ENCODE measurements at regions not wholly inside any gene's neighbourhood (a gene's known extent, or its start where the extent isn't known, plus 50 kb on each side); places are given as distances from the start of the nearest gene placed in this dataset.

- Histone ChIP-seq H3K4me3 (replicated peaks; ENCODE audit: insufficient read depth, low read length) (no peak overlapping the region), H3K27me3 (ENCODE audit: insufficient read depth, poor library complexity, severe bottlenecking) (no peaks in the 10 kb centered on the region), H3K27ac (replicated peaks) (no peak overlapping the region)
- TF ChIP-seq GABPA (IDR thresholded peaks at IDR 0.05; ENCODE audit: low read depth) = no peak
- TF ChIP-seq SPI1 (IDR thresholded peaks at IDR 0.05; ENCODE audit: borderline replicate concordance, low read depth) = no peak
- TF ChIP-seq, protein P1, sequence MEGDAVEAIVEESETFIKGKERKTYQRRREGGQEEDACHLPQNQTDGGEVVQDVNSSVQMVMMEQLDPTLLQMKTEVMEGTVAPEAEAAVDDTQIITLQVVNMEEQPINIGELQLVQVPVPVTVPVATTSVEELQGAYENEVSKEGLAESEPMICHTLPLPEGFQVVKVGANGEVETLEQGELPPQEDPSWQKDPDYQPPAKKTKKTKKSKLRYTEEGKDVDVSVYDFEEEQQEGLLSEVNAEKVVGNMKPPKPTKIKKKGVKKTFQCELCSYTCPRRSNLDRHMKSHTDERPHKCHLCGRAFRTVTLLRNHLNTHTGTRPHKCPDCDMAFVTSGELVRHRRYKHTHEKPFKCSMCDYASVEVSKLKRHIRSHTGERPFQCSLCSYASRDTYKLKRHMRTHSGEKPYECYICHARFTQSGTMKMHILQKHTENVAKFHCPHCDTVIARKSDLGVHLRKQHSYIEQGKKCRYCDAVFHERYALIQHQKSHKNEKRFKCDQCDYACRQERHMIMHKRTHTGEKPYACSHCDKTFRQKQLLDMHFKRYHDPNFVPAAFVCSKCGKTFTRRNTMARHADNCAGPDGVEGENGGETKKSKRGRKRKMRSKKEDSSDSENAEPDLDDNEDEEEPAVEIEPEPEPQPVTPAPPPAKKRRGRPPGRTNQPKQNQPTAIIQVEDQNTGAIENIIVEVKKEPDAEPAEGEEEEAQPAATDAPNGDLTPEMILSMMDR (IDR thresholded peaks at IDR 0.05; ENCODE audit: insufficient read depth, low read length) = no peak
- no peak for TF ChIP-seq POLR2AphosphoS5 (IDR thresholded peaks at IDR 0.05; ENCODE audit: low read depth)
- TF ChIP-seq, protein P2, sequence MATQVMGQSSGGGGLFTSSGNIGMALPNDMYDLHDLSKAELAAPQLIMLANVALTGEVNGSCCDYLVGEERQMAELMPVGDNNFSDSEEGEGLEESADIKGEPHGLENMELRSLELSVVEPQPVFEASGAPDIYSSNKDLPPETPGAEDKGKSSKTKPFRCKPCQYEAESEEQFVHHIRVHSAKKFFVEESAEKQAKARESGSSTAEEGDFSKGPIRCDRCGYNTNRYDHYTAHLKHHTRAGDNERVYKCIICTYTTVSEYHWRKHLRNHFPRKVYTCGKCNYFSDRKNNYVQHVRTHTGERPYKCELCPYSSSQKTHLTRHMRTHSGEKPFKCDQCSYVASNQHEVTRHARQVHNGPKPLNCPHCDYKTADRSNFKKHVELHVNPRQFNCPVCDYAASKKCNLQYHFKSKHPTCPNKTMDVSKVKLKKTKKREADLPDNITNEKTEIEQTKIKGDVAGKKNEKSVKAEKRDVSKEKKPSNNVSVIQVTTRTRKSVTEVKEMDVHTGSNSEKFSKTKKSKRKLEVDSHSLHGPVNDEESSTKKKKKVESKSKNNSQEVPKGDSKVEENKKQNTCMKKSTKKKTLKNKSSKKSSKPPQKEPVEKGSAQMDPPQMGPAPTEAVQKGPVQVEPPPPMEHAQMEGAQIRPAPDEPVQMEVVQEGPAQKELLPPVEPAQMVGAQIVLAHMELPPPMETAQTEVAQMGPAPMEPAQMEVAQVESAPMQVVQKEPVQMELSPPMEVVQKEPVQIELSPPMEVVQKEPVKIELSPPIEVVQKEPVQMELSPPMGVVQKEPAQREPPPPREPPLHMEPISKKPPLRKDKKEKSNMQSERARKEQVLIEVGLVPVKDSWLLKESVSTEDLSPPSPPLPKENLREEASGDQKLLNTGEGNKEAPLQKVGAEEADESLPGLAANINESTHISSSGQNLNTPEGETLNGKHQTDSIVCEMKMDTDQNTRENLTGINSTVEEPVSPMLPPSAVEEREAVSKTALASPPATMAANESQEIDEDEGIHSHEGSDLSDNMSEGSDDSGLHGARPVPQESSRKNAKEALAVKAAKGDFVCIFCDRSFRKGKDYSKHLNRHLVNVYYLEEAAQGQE (IDR thresholded peaks at IDR 0.05; ENCODE audit: insufficient replicate concordance, low read depth) = no peak
- DNase-seq (ENCODE audit: low read depth in 1 of 2, low spot score in 1 of 2) = no peak
Observed at GRCh38 chr6:1086446-1087153, 225.3 kb upstream of the FOXQ1 start.

DNA sequence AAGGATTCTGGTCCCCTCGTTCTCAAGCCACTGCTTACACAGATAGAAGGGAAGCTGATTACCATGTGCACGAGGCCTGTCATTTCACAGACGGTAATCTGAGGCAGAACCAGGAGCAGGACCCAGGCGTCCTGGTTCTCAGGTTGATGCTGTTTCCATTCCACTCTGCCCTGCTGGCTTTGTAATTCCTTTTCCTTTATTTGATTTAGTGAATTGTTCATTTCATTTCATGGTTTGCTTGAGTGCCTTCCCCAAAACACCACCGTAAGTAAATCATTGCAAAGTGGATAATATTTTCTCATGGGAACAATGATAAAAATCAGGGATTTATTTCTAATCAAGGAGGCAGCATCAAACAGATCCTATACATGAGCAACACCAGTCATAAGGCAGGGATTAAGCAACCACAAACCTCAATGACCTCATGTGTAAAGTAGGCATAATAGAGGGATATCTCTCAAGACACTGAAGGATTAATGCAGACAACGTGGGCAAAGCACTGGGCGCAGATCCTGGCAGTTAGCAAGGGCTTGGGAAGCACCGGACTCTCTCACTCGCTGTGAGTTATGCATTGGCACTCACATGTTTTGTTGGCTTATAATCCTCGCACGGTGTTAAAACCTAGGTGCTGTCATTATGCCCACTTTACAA lies 229.5 kb upstream of the FOXQ1 start:
- H3K27me3 ChIP-seq (ENCODE audit: insufficient read depth, poor library complexity, severe bottlenecking) = no peaks in the 10 kb centered on the region
- no peak for DNase-seq (ENCODE audit: low read depth in 1 of 2, low spot score in 1 of 2)
- no peak overlapping the region for H3K4me3 ChIP-seq (replicated peaks; ENCODE audit: insufficient read depth, low read length)
- no peak overlapping the region for H3K27ac ChIP-seq (replicated peaks)
- TF ChIP-seq, protein P1 (IDR thresholded peaks at IDR 0.05; ENCODE audit: insufficient read depth, low read length) = no peak
- TF ChIP-seq POLR2AphosphoS5 (IDR thresholded peaks at IDR 0.05; ENCODE audit: low read depth) = no peak
- no peak for TF ChIP-seq GABPA (IDR thresholded peaks at IDR 0.05; ENCODE audit: low read depth)
- TF ChIP-seq, protein P2 (IDR thresholded peaks at IDR 0.05; ENCODE audit: insufficient replicate concordance, low read depth) = no peak
- TF ChIP-seq SPI1 (IDR thresholded peaks at IDR 0.05; ENCODE audit: borderline replicate concordance, low read depth) = no peak

- TF ChIP-seq SPI1 (IDR thresholded peaks at IDR 0.05; ENCODE audit: borderline replicate concordance, low read depth) (no peak), POLR2AphosphoS5 (IDR thresholded peaks at IDR 0.05; ENCODE audit: low read depth) (no peak), GABPA (IDR thresholded peaks at IDR 0.05; ENCODE audit: low read depth) (no peak)
- TF ChIP-seq, protein P2 (IDR thresholded peaks at IDR 0.05; ENCODE audit: insufficient replicate concordance, low read depth) = no peak
- TF ChIP-seq, protein P1 (IDR thresholded peaks at IDR 0.05; ENCODE audit: insufficient read depth, low read length) = no peak
- no peaks in the 10 kb centered on the region for H3K27me3 ChIP-seq (ENCODE audit: insufficient read depth, poor library complexity, severe bottlenecking)
- no peak for DNase-seq (ENCODE audit: low read depth in 1 of 2, low spot score in 1 of 2)
Observed at GRCh38 chr6:1081551-1082284, 230.2 kb upstream of the FOXQ1 start.

More at GRCh38 chr6:1081551-1082284, 230.2 kb upstream of the FOXQ1 start:
- Histone ChIP-seq H3K4me3 (replicated peaks; ENCODE audit: insufficient read depth, low read length) (no peak overlapping the region), H3K27ac (replicated peaks) (no peak overlapping the region)

All from HL-60 (cell line).